LNCaP clone FGC (cell line): ENCODE measurements at regions not wholly inside any gene's neighbourhood (a gene's known extent, or its start where the extent isn't known, plus 50 kb on each side); places are given as distances from the start of the nearest gene placed in this dataset.

ENCODE experiments used
- DNase-seq: peaks from one replicate; pipeline ENCODE4 v3.0.0-alpha.2; 2011; ENCODE audit warnings: low read depth
- H3K4me3 ChIP-seq: 2 replicates; pipeline ENCODE4 v1.5.1; 2011; ENCODE audit warnings: mild to moderate bottlenecking, low read depth, low read length, control low read depth
- TF ChIP-seq, protein P1 (sequence below): IDR thresholded peaks from 2 replicates; pipeline ENCODE4 v1.5.1; 2012; ENCODE audit warnings: mild to moderate bottlenecking; ENCODE audit not compliant: control insufficient read depth, insufficient read depth; ENCODE audit errors: extremely low read depth

DNA sequence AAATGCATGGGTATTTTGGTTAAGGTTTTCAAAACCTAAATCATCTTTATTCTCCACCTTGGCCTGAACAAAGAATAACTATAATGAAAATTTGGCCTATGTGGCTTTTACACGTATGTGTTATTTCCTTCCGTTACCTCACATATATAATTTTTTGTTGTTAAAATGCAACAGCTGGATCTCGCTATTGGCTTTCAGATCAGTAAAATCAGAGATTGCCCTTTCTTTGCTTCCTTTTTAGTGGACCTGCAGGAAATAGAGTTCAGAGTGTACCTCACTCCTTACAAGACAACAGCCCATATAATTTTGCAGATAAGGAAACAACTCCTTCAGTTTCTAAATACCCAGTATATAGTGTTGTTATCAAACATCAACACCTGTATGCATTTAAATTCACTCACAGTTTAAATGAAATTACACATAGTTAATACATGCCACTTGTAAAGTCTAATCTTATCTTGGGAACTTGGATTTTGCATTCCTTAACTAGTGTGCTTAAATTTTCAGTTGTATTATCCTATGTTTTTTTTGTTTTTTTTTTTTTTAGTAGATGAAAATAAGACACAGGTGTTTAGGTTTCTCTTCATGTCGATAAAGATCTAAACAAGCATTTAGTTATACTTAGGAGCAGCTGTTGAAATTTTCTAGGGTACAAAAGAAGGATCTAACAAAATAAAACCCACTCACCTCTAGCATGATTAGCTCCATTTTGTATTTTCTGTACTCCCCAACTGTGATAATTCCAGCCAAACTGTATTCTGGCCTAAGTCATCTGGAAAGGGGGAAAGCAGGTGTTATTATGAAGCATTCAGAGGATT is 96.2 kb upstream of the SPRY1 start:
- TF ChIP-seq, protein P1, sequence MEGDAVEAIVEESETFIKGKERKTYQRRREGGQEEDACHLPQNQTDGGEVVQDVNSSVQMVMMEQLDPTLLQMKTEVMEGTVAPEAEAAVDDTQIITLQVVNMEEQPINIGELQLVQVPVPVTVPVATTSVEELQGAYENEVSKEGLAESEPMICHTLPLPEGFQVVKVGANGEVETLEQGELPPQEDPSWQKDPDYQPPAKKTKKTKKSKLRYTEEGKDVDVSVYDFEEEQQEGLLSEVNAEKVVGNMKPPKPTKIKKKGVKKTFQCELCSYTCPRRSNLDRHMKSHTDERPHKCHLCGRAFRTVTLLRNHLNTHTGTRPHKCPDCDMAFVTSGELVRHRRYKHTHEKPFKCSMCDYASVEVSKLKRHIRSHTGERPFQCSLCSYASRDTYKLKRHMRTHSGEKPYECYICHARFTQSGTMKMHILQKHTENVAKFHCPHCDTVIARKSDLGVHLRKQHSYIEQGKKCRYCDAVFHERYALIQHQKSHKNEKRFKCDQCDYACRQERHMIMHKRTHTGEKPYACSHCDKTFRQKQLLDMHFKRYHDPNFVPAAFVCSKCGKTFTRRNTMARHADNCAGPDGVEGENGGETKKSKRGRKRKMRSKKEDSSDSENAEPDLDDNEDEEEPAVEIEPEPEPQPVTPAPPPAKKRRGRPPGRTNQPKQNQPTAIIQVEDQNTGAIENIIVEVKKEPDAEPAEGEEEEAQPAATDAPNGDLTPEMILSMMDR: no peak
- no peak overlapping the region for H3K4me3 ChIP-seq
- no peak for DNase-seq

DNA sequence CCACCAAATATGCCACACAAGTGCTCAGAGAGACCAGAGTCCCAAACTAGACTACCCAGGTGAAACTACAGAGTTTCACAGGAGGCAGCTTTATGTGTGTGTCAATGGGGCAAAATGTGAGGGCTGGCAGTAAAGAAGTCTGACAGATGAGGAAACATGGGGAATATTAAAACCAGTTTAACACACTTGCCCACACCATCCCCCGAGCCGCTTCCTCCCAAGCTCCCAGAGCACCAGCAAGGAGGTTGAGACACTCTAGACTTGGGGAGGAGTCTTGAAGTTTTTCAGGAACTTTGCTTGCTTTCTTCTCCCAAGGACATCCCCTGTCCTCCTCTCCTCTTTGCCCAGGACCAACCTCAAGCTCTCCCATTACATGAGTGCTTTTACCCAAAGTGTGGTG is 94.7 kb upstream of the SPRY1 start:
- TF ChIP-seq, protein P1: no peak
- H3K4me3 ChIP-seq: no peak overlapping the region
- DNase-seq: no peak

DNA sequence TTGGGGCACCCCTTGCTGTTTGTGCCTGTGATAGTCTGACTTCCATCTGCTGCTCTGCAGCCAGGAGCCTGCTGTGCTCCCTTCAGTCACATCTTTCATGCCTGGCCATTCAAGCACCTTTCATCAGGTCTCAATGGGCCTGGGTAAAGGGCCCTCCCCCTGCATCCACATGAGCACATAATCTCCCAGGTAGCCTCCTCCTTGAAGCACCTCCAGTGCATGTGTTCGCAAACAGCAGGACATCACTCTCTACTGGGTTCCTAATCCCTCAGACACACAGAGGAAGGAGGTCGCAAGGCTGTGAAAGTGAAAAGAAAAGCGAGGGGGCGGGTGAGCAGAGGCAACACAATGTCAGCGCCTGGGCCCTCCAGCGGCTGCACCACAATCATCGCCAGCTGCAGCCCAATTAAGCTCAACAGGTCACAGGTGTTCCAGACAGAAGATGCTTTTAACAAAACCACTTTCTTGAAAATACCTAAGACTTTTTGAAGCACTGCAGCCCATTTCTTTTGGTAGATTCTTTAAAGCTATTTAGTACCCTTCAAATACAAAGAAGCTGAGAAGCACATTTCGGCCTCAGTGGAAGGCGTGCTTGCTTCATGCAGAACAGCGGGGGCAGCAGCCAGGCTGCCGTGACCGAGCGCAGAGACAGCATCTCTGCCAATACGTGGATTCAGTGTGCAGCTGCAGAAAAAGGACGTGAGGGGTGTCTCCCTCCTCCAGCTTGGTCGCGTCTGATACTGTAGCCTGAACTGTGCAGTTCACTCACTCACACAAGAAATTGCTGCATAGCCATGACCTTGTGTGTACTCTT is 92.2 kb upstream of the SPRY1 start:
- TF ChIP-seq, protein P1: no peak
- DNase-seq: no peak
- H3K4me3 ChIP-seq: no peak overlapping the region

DNA sequence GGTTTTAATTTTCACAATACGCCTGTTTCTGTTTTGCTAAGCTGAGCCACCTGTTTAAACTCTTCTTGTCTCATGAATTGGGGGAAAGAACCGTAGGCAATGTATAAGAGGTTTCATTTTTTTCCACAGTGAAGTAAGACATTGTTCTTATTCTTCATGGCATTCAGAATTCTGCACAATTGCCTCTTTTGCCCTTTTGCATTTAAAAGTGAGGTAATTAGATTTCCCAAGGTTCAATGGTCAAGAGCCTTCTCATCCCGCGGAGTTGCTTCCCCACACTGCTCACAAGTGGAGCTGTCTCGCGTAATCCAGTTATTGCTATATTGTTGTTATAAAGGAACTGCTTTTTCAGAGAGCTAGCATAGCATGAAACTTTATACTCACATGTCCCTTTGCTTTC is 90.9 kb upstream of the SPRY1 start:
- H3K4me3 ChIP-seq: no peak overlapping the region
- TF ChIP-seq, protein P1: no peak
- no peak for DNase-seq

DNA sequence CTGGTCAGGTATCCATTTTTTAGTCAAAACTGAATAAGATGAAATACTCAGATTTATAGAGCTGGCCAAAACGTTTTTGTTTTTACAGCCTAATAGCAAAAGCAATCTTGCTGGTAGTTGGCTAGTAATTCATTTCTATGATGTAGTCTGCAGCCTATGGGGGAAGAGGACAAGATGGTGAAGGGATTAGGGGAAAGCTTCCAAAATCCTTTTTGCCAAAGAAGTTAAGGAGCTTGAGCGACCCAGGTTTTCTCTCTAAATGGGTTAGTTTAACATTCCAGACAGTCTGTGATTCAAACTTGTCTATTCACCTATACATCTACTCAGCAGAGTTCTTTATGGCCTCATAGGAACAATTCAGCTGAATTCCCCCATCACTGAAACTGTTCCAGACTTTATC is 89.8 kb upstream of the SPRY1 start:
- no peak overlapping the region for H3K4me3 ChIP-seq
- TF ChIP-seq, protein P1: no peak
- no peak for DNase-seq

DNA sequence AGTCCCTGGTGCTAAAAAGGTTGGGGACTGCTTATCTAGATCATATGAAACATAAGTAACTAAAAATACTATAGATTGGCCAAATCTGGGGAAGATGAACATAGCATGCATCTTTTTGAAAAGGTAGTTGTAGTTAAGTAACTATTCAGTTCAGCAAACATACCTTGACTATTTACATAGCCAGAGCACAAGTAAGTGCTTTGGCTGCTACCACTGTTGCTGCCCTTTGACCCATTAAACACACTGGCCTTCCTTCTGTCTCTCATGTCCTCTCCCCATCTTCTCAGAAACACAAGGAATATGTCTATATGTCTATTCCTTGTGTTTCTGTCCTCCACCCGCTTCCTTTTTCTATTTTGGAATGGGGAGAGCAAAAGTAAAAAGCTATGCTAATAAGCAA is 87.9 kb upstream of the SPRY1 start:
- no peak for DNase-seq
- TF ChIP-seq, protein P1: no peak
- H3K4me3 ChIP-seq: no peak overlapping the region
